SK-N-SH (cell line): ENCODE measurements at regions not wholly inside any gene's neighbourhood (a gene's known extent, or its start where the extent isn't known, plus 50 kb on each side); places are given as distances from the start of the nearest gene placed in this dataset.

ENCODE experiments used
- MAX ChIP-seq: IDR thresholded peaks from 2 replicates; pipeline ENCODE4 v1.4.0; 2012; ENCODE audit warnings: low read depth
- TEAD4 ChIP-seq: IDR thresholded peaks from 2 replicates; pipeline ENCODE4 v1.4.0; 2012; ENCODE audit warnings: mild to moderate bottlenecking, borderline replicate concordance; ENCODE audit not compliant: insufficient read depth

- TF ChIP-seq MAX (no peak), TEAD4 (no peak)
These were observed 98.6 kb upstream of the KLF13 start for GRCh38 chr15:31228011-31228484.
